Fibroblast of villous mesenchyme (primary cell): ENCODE measurements at regions not wholly inside any gene's neighbourhood (a gene's known extent, or its start where the extent isn't known, plus 50 kb on each side); places are given as distances from the start of the nearest gene placed in this dataset.

Experiments
- DNase-seq: peaks from one replicate; pipeline ENCODE4 v3.0.0-alpha.2; 2010; ENCODE audit warnings: low read depth
- H3K4me3 ChIP-seq: 2 replicates; pipeline ENCODE4 v1.5.1; 2011; ENCODE audit warnings: low read depth, mild to moderate bottlenecking, low read length
- CTCF ChIP-seq: IDR thresholded peaks from 2 replicates; pipeline ENCODE4 v1.5.1; 2012; ENCODE audit warnings: low read depth, mild to moderate bottlenecking, low read length; ENCODE audit not compliant: insufficient read depth

GRCh38 chr14:104435147-104436046 lies 144.2 kb upstream of the C14orf180 start:
- no peak for TF ChIP-seq CTCF
- no peak for DNase-seq
- H3K4me3 ChIP-seq, result no peak overlapping the region

- TF ChIP-seq CTCF, result no peak
- H3K4me3 ChIP-seq, result no peak overlapping the region
- peak; percentile 24 for DNase-seq
Measured at GRCh38 chr14:104436047-104436591, 143.4 kb upstream of the C14orf180 start.

GRCh38 chr14:104436741-104437701 lies 142.5 kb upstream of the C14orf180 start:
- no peak for TF ChIP-seq CTCF
- no peak overlapping the region for H3K4me3 ChIP-seq
- no peak for DNase-seq

GRCh38 chr14:104437703-104438102 lies 141.9 kb upstream of the C14orf180 start:
- no peak for DNase-seq
- H3K4me3 ChIP-seq, result no peak overlapping the region
- TF ChIP-seq CTCF, result no peak

GRCh38 chr14:104438166-104438887 lies 141.2 kb upstream of the C14orf180 start:
- no peak for TF ChIP-seq CTCF
- H3K4me3 ChIP-seq, result no peak overlapping the region
- no peak for DNase-seq

- no peak for DNase-seq
Measured at GRCh38 chr14:104439625-104440024, 139.9 kb upstream of the C14orf180 start.

More at GRCh38 chr14:104439625-104440024, 139.9 kb upstream of the C14orf180 start:
- no peak for TF ChIP-seq CTCF
- no peak overlapping the region for H3K4me3 ChIP-seq
